ENCODE measurements at regions not wholly inside any gene's neighbourhood (a gene's known extent, or its start where the extent isn't known, plus 50 kb on each side); places are given as distances from the start of the nearest gene placed in this dataset.

DNA sequence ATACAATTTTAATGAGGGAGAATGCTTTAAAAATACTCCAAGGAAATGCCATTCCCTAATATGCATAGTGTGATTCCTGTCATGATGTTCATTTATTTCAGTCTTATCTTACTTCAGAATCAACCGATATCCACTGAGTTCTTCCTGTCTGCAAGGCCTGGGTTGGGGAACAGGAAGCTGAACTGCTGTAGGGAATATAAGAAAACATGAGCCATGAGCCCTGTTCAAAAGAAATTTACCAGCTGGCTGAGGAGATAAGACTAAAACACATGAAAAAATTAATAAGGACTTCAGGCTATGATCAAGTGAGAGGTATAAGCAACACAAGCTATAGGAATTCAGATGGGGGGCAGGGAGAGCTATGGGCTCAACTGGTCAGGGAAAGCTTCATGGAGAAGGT lies 184.7 kb downstream of the PLPP4 start:
- Mint-ChIP-seq H3K9me3 (no peaks in the 10 kb centered on the region), H3K36me3 (no peaks in the 10 kb centered on the region), H3K4me1 (ENCODE audit: low read depth in 2 of 2) (peaks cover 17% of the 10 kb centered on the region in 2 donors), H3K27ac (no peak overlapping the region), H3K4me3 (no peak overlapping the region), H3K27me3 (peaks cover 9 to 23% of the 10 kb centered on the region in 2 donors)
- no peak for ATAC-seq
- DNase-seq (ENCODE audit: low spot score) = no peak

DNA sequence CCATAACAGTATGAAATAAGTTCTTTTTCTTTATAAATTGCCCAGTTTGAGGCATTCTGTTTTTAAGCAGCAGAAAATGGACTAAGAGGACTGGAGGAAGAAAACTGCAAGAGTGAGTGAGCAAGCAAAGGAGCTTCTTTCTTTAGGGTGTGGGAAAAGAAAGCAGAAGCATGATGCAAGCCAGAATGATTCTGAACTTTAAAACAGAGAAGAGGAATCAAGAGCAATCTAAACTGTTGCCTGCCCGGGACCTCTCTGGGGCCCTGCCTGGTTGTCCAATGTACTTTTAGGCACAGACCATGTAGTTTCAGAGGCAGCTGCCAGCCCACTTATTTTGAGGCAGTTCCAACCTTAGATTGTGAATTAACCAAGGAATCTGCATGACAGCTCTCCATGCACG lies 186.3 kb downstream of the PLPP4 start:
- Mint-ChIP-seq H3K4me3 (no peak overlapping the region), H3K27me3 (peaks cover 6 to 11% of the 10 kb centered on the region in 2 donors), H3K27ac (no peak overlapping the region), H3K9me3 (no peaks in the 10 kb centered on the region), H3K4me1 (ENCODE audit: low read depth in 2 of 2) (peaks cover 22 to 26% of the 10 kb centered on the region in 2 donors), H3K36me3 (no peaks in the 10 kb centered on the region)
- DNase-seq (ENCODE audit: low spot score) (no peak), ATAC-seq (no peak)

DNA sequence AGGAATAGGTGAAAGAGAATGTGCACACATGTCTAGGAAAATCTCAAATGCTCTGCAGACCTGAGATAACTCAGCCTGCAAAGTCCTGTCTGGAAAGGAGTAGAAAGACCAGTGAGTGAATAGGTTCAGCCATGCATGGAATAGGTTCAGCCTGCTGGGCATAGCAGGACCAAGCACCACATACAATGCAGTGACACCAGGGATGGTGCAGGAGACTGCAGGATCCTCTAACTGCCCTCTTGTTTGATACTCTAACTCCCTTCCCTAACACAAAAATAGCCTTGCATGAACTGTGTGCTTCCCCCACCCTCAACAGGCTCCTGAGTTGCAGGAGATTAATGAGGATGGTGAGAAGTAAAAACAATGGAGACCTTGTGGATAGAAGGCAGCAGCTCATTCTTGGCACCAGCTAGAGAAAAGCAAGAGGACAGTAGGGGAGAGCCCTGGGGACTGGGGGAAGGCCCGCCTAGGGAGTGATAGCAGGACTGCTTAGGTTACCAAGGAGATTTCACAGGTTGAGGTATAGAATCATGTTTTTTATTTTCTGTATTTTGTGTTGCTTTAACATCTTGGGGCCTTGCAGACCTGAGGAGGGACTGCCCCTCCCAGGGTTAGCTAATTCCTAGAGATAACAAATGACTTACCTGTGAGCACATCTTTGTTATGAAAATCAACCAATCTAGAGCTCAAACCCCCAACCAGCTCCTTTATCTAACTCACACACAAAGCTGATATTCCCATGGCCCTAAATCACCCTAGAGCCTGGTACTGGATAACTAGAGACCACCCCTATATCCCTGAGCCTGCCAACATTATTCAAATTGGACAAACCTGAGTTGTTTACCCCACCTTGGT lies 187.8 kb downstream of the PLPP4 start:
- H3K4me1 Mint-ChIP-seq (ENCODE audit: low read depth in 2 of 2) = peaks cover 26 to 29% of the 10 kb centered on the region in 2 donors
- H3K9me3 Mint-ChIP-seq = no peaks in the 10 kb centered on the region
- no peak for ATAC-seq
- no peak overlapping the region for H3K4me3 Mint-ChIP-seq
- no peaks in the 10 kb centered on the region for H3K36me3 Mint-ChIP-seq
- peaks cover 2 to 3% of the 10 kb centered on the region in 2 donors for H3K27me3 Mint-ChIP-seq
- H3K27ac Mint-ChIP-seq = no peak overlapping the region
- DNase-seq (ENCODE audit: low spot score) = no peak

DNA sequence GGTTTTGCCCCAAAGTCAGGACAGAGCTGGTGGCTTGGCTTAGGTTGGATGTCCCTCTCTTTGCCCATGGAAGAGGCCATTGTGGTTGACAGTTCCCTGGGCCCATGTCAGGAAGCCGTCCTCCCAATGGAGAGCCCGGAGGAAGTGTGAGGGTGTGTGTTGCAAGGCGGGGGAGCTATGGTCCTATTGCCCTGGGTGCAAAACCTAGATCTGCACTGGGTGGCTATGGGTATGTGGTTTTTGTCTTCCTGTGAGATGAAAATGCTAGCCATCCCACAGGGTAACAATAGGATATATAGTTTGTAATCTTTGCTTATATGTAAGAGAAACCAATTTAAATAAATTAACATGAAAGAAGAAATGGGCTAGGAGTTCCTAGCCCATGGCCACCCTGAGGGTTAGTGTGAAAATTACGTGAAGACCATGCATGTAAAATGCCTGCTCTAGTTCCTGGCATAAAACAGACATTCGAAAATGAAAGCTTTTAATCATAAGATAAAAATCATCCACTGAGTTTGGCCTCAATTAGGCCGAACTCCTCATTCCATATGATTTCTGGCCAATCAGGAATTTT lies 189.2 kb downstream of the PLPP4 start:
- peak in 1 of 2 donors; percentile 53 for ATAC-seq
- Mint-ChIP-seq H3K36me3 (no peaks in the 10 kb centered on the region), H3K9me3 (no peaks in the 10 kb centered on the region), H3K27me3 (no peaks in the 10 kb centered on the region), H3K27ac (no peak overlapping the region), H3K4me1 (ENCODE audit: low read depth in 2 of 2) (peaks cover 26% of the 10 kb centered on the region in 2 donors), H3K4me3 (peak overlapping the region; percentile 32)
- DNase-seq (ENCODE audit: low spot score) = no peak

DNA sequence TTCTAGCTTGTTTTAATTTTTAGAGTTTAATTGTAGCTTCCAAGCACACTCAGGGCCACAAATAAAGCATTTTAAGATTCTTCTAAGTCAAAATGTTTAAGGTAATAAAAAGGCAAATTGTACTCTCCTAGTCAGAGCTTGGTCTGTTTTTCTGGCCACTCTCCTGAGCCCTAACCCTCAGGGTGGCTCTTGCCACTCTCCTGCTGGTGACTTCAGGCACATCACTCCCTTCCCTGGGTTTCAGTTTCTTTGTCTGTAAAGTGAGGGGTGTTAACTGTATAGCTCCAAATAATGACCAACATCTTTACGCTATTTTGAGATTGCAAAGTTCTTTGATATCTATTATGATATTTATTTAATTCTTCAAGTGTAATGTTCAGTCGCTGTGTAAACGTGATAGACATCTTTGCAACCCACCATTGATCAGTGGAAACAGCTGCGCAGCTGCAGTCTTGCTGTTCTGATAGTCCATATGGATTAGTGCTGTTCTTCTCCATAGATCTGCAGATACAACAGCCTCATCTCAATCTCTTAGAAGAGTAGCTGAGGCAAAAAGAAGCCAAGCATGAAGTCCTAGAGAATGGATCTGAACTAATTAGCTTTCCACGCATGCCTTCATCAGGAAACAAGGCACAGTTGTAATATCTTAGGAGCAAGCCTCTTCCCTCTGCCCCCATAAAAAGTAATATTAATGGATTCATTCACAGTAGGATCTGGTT lies 189.9 kb downstream of the PLPP4 start:
- H3K36me3 Mint-ChIP-seq = no peaks in the 10 kb centered on the region
- H3K27ac Mint-ChIP-seq = peak overlapping the region in 1 of 2 donors; percentile 8
- no peak for DNase-seq (ENCODE audit: low spot score)
- H3K4me3 Mint-ChIP-seq = no peak overlapping the region
- no peaks in the 10 kb centered on the region for H3K27me3 Mint-ChIP-seq
- peaks cover 23 to 27% of the 10 kb centered on the region in 2 donors for H3K4me1 Mint-ChIP-seq (ENCODE audit: low read depth in 2 of 2)
- H3K9me3 Mint-ChIP-seq = no peaks in the 10 kb centered on the region
- no peak for ATAC-seq

DNA sequence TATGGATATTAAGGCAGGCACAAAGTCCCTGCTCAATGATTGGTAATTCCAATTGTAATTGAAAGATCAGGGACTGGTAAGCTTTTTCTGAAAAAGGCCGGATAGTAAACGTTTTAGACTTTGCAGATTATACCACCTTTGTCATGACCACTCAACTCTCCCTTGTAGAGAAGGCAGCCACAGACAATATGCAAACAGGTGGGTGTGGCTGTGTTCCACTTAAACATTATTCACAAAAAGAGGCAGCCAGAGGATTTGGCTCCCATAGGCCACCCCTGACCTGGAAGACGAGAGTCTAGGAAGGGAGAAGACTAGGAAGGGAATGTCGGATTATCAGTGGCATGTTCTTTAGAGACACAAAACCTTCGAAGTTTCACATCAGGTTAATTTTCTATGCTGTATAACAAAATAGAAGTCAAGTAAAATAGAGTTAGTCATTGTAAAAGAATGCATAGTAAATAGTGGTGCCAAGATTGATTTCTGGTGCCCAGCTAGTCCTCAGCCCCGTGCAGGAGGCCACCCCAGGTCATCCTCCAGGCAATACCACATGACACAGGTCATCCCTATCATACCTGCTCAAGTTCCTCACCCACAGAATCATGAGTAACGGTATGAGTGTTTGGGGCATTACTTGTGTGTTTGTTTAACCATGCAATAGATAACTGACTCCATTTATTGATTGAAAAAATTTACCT lies 193.8 kb downstream of the PLPP4 start:
- DNase-seq (ENCODE audit: low spot score) (no peak), ATAC-seq (no peak)
- H3K4me3 Mint-ChIP-seq = no peak overlapping the region
- peaks cover 17 to 20% of the 10 kb centered on the region in 2 donors for H3K4me1 Mint-ChIP-seq (ENCODE audit: low read depth in 2 of 2)
- H3K9me3 Mint-ChIP-seq = no peaks in the 10 kb centered on the region
- no peaks in the 10 kb centered on the region for H3K36me3 Mint-ChIP-seq
- H3K27me3 Mint-ChIP-seq = peaks cover 5% of the 10 kb centered on the region in 2 donors
- no peak overlapping the region for H3K27ac Mint-ChIP-seq

DNA sequence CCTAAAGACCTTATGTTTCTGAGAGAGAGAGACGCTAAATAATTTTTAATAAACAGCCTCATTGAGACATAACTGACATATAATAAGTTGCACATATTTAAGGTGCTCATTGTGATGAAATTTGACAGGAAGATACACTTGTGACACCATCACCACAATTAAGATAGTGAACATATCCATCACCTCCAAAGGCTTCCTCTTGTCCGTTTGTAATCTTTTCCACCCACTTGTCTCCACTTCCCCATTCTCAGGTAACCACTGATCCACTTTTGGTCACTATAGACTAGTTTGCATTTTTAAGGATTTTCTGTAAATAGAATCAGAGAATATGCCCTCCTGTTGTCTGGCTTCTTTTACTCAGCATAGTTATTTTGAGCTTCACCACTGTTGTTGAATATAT lies 195.1 kb upstream of the WDR11 start:
- Mint-ChIP-seq H3K36me3 (no peaks in the 10 kb centered on the region), H3K4me3 (no peak overlapping the region), H3K9me3 (no peaks in the 10 kb centered on the region), H3K27ac (no peak overlapping the region), H3K4me1 (ENCODE audit: low read depth in 2 of 2) (peaks cover 3 to 5% of the 10 kb centered on the region in 2 donors), H3K27me3 (peaks cover 14 to 27% of the 10 kb centered on the region in 2 donors)
- no peak for ATAC-seq
- DNase-seq (ENCODE audit: low spot score) = no peak

DNA sequence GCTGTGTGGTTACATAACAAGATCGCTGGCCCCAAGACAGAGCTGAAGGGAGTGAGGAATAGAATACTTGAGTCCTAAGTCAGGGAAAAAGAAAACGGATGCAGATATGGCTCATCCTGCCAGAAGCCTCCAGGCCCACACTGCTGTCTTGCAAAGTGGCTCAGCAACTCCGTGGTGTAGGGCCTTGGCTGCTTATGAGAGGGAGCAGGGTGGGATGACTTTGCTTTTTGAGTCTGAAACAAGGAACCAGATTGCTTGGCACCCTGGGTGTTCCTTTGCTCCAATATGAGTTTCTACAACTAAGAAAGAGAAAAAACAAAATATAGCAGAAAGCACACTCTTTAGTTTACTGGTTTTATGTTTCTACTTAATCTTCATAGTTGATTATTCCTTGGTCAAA lies 193.8 kb upstream of the WDR11 start:
- Mint-ChIP-seq H3K36me3 (no peaks in the 10 kb centered on the region), H3K27me3 (peaks cover 21 to 40% of the 10 kb centered on the region in 2 donors), H3K4me3 (no peak overlapping the region), H3K27ac (no peak overlapping the region), H3K9me3 (no peaks in the 10 kb centered on the region), H3K4me1 (ENCODE audit: low read depth in 2 of 2) (peaks cover 0 to 5% of the 10 kb centered on the region in 2 donors)
- no peak for ATAC-seq
- DNase-seq (ENCODE audit: low spot score) = no peak

DNA sequence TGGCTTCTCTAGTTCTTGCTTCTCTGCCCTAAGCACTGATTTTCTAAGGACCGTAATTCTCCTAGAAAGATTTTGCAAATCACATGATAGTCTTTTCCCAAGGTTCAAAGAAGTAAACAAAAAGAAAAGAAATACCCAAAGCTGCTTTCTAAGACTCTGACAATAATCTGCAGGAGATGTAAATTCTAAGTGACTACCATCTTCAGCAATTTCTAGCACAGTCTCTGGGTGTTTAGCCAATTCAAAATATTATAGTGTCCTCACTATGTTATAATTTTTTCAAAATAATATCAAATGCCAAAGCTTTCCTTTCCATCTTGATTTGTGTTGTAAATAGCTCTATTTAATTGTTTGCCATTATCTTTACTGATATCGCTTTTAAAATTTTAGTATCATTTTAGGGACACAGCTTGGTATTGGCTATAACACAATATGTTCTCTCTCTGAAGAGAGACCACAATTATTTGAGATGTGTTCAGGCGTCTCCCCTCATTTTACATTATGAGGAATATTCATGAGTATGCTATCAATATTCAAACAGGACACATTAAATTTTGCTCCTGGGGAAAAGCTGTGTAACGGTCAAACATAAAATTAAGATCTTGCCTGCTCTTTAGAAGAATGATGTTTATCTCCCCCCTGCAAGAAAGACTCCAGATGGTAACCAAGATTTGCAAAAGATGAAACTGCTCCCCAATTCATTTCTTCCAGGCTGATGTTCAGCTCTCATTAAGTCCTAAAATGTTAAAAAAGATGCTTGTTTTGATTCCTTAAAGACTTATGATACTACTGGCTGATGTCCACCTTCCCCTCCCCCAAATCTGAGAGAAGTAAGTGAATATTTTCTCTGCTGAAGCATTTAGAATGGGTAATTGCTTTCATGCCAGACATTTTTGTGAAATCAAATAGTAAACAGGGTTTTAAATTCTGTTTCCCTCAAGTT lies 191.9 kb upstream of the WDR11 start:
- peaks cover 0 to 5% of the 10 kb centered on the region in 2 donors for H3K4me1 Mint-ChIP-seq (ENCODE audit: low read depth in 2 of 2)
- H3K36me3 Mint-ChIP-seq = no peaks in the 10 kb centered on the region
- H3K9me3 Mint-ChIP-seq = no peaks in the 10 kb centered on the region
- ATAC-seq = no peak
- no peak for DNase-seq (ENCODE audit: low spot score)
- no peak overlapping the region for H3K27ac Mint-ChIP-seq
- no peak overlapping the region for H3K4me3 Mint-ChIP-seq
- H3K27me3 Mint-ChIP-seq = peaks cover 20 to 40% of the 10 kb centered on the region in 2 donors

DNA sequence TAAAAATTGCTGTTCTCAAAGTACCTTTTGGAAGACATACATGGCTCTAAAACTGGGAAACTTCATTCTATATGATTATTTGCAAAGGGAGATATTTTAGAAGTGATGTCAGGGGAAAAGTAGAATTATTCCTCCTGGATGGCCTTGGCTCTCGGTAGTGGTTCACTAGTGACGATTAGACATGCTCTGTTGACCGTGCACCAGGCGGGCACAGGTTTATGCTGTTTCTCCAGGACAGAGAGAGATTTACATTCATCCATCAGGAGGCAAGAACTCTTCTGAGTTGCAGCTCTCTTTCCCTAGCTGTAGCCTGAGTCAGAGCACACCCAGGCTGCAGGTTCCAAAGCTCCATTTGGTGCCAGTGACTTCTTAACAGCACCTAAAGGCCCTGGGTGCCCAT lies 184.9 kb upstream of the WDR11 start:
- Mint-ChIP-seq H3K4me3 (no peak overlapping the region), H3K9me3 (no peaks in the 10 kb centered on the region), H3K27ac (no peak overlapping the region), H3K4me1 (ENCODE audit: low read depth in 2 of 2) (no peaks in the 10 kb centered on the region), H3K36me3 (no peaks in the 10 kb centered on the region), H3K27me3 (peaks cover 12 to 33% of the 10 kb centered on the region in 2 donors)
- ATAC-seq (no peak), DNase-seq (ENCODE audit: low spot score) (no peak)

DNA sequence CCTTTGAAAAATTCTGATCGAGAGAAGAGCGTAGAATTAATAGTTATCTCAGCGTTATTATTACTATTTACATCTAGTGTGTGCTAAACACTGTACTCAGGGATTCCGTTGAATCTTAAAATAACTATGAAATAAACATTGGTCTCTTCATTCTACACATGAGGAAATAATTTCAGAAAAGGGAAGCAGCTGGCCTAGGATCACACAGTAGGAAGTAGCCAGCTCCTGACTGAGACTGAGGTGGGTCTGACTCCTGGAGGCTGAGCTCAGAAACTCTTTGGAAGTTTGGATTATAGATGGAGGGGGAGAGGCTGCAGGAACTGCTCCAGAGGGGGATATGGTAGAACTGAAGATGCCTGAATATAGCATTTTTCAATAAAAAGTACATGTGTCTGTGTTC lies 183.9 kb upstream of the WDR11 start:
- Mint-ChIP-seq H3K27me3 (peaks cover 8 to 24% of the 10 kb centered on the region in 2 donors), H3K4me1 (ENCODE audit: low read depth in 2 of 2) (no peaks in the 10 kb centered on the region), H3K9me3 (no peaks in the 10 kb centered on the region), H3K27ac (no peak overlapping the region), H3K36me3 (peaks cover 4% of the 10 kb centered on the region), H3K4me3 (no peak overlapping the region)
- no peak for ATAC-seq
- no peak for DNase-seq (ENCODE audit: low spot score)

DNA sequence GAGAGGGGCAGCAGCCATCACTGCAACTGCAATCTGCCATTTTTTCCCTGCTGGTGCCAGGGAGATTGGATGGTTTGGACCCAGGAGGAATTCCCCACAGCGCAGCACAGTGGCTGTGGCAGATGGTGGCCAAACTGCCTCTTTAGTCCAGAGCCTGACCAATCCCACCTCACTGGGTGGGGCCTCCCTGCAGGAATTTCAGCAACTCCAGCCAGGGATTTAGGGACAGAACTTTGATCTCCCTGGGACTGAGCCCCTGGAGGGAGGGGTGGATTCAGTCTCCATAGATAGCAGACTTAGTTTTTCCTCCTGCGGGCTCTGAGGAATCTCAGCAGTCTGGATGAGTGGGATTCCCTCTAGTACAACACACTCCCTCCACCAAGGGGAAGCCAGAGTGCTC lies 179.7 kb upstream of the WDR11 start:
- Mint-ChIP-seq H3K27ac (no peak overlapping the region), H3K4me3 (no peak overlapping the region), H3K36me3 (peaks cover 24% of the 10 kb centered on the region), H3K27me3 (peaks cover 11 to 23% of the 10 kb centered on the region in 2 donors), H3K4me1 (ENCODE audit: low read depth in 2 of 2) (no peaks in the 10 kb centered on the region), H3K9me3 (peaks cover 14% of the 10 kb centered on the region)
- ATAC-seq = no peak
- no peak for DNase-seq (ENCODE audit: low spot score)

DNA sequence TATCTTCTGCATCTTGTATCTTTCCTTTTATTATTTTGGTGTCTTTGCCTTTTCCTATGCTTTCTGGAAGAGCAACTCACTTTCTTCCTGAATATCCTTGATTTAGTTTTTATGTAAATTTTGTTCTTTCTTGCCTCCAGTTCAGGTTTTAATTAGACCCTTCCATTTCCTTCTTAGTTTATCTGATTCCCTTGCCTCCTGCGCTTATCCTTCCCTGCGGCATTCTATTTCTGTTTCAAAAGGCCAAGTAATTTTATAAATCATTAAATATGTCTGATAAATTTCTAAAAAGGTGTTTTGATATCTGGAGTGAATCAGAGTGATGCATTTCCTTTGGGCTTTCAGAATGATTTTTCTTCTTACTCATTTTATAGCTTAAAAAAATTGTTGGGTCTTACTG lies 167.7 kb upstream of the WDR11 start:
- no peak for DNase-seq (ENCODE audit: low spot score)
- Mint-ChIP-seq H3K4me3 (no peak overlapping the region), H3K27ac (peak overlapping the region; percentile 51 to 58), H3K27me3 (no peaks in the 10 kb centered on the region), H3K36me3 (no peaks in the 10 kb centered on the region), H3K9me3 (no peaks in the 10 kb centered on the region), H3K4me1 (ENCODE audit: low read depth in 2 of 2) (peaks cover 34 to 36% of the 10 kb centered on the region in 2 donors)
- no peak for ATAC-seq

Data from natural killer cell treated with Interleukin-12 subunit alpha and Interleukin-12 subunit beta and Interleukin-15 and Interleukin-18, amount 100 ng/mL, for 72 hours (primary cell).